ENCODE measurements at regions not wholly inside any gene's neighbourhood (a gene's known extent, or its start where the extent isn't known, plus 50 kb on each side); places are given as distances from the start of the nearest gene placed in this dataset.
A peak's percentile ranks its signal among the peaks of the same experiment; 100 is the strongest.

DNA sequence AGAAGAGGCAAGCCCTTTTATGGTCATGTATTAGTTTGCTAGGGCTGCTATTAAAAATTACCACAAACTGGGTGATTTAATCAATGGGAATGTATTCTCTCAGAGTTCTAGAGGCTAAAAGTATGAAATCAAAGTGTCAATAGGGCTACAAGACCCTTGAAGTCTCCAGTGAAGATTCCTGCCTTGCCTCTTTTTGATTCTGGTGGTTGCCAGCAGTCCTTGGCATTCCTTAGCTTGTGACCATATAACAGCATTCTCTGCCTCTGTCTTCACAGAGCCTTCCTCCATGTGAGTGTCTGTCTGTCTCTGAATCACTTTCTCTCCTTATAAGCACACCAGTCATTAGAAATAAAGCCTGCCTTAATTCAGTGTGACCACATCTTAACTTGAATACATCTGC is 282.7 kb downstream of the KCNN2 start:
- no peak overlapping the region for H3K4me3 Mint-ChIP-seq
- peaks cover 12% of the 10 kb centered on the region for H3K9me3 Mint-ChIP-seq
- H3K27ac Mint-ChIP-seq = no peak overlapping the region
- TF ChIP-seq CTCF (IDR thresholded peaks at IDR 0.05; ENCODE audit: unreplicated experiment in 3 of 3) = no peak
- H3K27me3 Mint-ChIP-seq (ENCODE audit: low read depth) = no peaks in the 10 kb centered on the region
- H3K4me1 Mint-ChIP-seq = no peaks in the 10 kb centered on the region
- H3K36me3 Mint-ChIP-seq (ENCODE audit: low read depth) = no peaks in the 10 kb centered on the region

DNA sequence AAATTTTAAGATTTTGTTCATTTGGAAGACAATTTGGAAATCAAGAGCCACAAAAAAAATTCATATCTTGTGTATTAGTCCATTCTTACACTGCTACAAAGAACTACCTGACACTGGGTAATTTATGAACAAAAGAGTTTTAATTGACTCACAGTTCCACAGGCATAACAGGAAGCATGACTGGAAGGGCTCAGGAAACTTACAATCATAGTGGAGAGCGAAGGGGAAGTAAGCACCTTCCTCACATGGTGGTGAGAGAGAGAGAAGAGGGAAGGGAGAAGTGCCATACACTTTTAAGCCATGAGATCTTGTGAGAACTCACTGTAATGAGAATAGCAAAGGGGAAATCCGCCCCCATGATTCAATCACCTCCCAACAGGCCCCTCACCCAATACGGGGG is 274.4 kb downstream of the KCNN2 start:
- no peak for TF ChIP-seq CTCF (IDR thresholded peaks at IDR 0.05; ENCODE audit: unreplicated experiment in 3 of 3)
- Mint-ChIP-seq H3K27me3 (ENCODE audit: low read depth) (no peaks in the 10 kb centered on the region), H3K4me1 (no peaks in the 10 kb centered on the region), H3K27ac (no peak overlapping the region), H3K4me3 (no peak overlapping the region), H3K9me3 (peaks cover 3% of the 10 kb centered on the region), H3K36me3 (ENCODE audit: low read depth) (no peaks in the 10 kb centered on the region)

- peaks cover 3% of the 10 kb centered on the region for H3K9me3 Mint-ChIP-seq
- H3K4me1 Mint-ChIP-seq = no peaks in the 10 kb centered on the region
- H3K4me3 Mint-ChIP-seq = no peak overlapping the region
- no peaks in the 10 kb centered on the region for H3K27me3 Mint-ChIP-seq (ENCODE audit: low read depth)
- no peak for TF ChIP-seq CTCF (IDR thresholded peaks at IDR 0.05; ENCODE audit: unreplicated experiment in 3 of 3)
- no peaks in the 10 kb centered on the region for H3K36me3 Mint-ChIP-seq (ENCODE audit: low read depth)
- H3K27ac Mint-ChIP-seq = peak overlapping the region in 2 of 3 experiments; percentile 53 to 84
These were observed 273.4 kb downstream of the KCNN2 start for GRCh38 chr5:114634967-114635901.

GRCh38 chr5:114634517-114634916 is 272.6 kb downstream of the KCNN2 start:
- Mint-ChIP-seq H3K27ac (no peak overlapping the region), H3K9me3 (peaks cover 3% of the 10 kb centered on the region), H3K4me1 (no peaks in the 10 kb centered on the region), H3K36me3 (ENCODE audit: low read depth) (no peaks in the 10 kb centered on the region), H3K4me3 (no peak overlapping the region), H3K27me3 (ENCODE audit: low read depth) (no peaks in the 10 kb centered on the region)
- no peak for TF ChIP-seq CTCF (IDR thresholded peaks at IDR 0.05; ENCODE audit: unreplicated experiment in 3 of 3)

DNA sequence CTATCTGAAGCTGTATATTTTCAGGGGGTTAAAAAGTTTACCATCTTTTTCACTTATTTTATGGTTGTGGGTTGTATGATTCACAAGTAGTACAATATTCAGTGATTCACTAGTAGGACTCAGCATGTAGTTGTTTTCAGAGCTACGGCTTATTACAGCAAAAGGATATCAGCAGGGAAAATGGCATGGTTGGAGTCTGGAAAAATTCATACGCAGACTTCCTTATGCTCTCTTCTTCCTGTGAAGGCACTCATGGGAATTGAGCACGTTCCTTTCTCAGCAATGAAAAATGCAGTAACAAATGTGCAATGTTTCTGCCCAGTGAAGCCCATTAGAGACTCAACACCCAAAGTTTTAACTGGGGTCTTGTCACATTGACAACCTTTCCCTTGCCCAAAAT is 250.5 kb downstream of the KCNN2 start:
- peaks cover 4% of the 10 kb centered on the region for H3K27me3 Mint-ChIP-seq (ENCODE audit: low read depth)
- H3K4me3 Mint-ChIP-seq = no peak overlapping the region
- no peak for TF ChIP-seq CTCF (IDR thresholded peaks at IDR 0.05; ENCODE audit: unreplicated experiment in 3 of 3)
- H3K4me1 Mint-ChIP-seq = no peaks in the 10 kb centered on the region
- no peak overlapping the region for H3K27ac Mint-ChIP-seq
- H3K36me3 Mint-ChIP-seq (ENCODE audit: low read depth) = no peaks in the 10 kb centered on the region
- H3K9me3 Mint-ChIP-seq = peaks cover 5% of the 10 kb centered on the region

- Mint-ChIP-seq H3K27me3 (ENCODE audit: low read depth) (no peaks in the 10 kb centered on the region), H3K9me3 (peaks cover 10% of the 10 kb centered on the region), H3K4me1 (no peaks in the 10 kb centered on the region), H3K27ac (no peak overlapping the region), H3K36me3 (ENCODE audit: low read depth) (no peaks in the 10 kb centered on the region), H3K4me3 (no peak overlapping the region)
- TF ChIP-seq CTCF (IDR thresholded peaks at IDR 0.05; ENCODE audit: unreplicated experiment in 3 of 3) = no peak
These were observed 219.3 kb downstream of the KCNN2 start for GRCh38 chr5:114581136-114581535.
